GM12873 (cell line): ENCODE measurements at regions not wholly inside any gene's neighbourhood (a gene's known extent, or its start where the extent isn't known, plus 50 kb on each side); places are given as distances from the start of the nearest gene placed in this dataset.

ENCODE experiments used
- TF ChIP-seq, protein P1 (sequence below): IDR thresholded peaks from 2 replicates; pipeline ENCODE4 v1.5.1; 2012; ENCODE audit warnings: low read depth, mild to moderate bottlenecking, moderate library complexity, low read length, control low read depth; ENCODE audit not compliant: insufficient read depth; ENCODE audit errors: missing control alignments

DNA sequence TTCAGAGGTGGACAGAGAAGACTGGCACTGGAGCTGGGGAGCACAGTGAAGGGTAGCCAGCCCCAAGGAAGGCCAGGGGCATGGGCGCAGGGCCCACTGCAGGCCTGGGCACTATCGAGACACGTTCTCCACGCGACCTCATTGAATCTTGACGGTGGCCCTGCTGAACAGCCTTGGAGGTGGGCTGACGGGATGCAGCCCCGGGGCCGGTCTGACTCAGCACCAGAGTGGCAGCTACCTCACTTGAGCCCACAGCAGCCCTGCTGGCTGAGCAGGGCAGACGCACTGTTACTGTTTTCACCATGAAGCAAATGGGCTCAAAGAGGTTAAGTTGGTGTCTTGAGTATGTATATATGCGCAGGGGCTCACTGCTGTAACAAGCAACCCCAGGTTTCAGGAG, 78.8 kb upstream of the FOXF1 start:
- TF ChIP-seq, protein P1, sequence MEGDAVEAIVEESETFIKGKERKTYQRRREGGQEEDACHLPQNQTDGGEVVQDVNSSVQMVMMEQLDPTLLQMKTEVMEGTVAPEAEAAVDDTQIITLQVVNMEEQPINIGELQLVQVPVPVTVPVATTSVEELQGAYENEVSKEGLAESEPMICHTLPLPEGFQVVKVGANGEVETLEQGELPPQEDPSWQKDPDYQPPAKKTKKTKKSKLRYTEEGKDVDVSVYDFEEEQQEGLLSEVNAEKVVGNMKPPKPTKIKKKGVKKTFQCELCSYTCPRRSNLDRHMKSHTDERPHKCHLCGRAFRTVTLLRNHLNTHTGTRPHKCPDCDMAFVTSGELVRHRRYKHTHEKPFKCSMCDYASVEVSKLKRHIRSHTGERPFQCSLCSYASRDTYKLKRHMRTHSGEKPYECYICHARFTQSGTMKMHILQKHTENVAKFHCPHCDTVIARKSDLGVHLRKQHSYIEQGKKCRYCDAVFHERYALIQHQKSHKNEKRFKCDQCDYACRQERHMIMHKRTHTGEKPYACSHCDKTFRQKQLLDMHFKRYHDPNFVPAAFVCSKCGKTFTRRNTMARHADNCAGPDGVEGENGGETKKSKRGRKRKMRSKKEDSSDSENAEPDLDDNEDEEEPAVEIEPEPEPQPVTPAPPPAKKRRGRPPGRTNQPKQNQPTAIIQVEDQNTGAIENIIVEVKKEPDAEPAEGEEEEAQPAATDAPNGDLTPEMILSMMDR = no peak

DNA sequence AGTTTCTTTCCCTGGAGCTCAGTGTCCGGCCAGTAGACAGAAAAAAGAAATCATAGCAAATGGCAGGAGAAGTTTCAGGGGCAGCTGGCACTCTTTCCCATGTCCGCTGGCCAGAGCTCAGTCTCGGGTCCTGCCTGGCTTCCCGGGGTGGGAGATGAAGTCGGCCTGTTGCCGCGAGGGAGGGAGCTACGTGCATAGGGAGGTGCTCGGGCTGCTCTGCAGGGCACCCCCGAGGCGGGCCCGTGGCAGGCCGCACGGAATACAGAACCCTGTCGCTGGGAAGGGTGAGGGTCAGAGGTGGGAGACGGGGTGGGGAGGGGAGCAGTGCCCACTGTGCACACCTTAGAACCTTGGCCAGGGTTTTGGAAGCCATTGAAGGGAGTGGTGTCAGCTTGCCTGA, 78.3 kb upstream of the FOXF1 start:
- TF ChIP-seq, protein P1 = no peak

DNA sequence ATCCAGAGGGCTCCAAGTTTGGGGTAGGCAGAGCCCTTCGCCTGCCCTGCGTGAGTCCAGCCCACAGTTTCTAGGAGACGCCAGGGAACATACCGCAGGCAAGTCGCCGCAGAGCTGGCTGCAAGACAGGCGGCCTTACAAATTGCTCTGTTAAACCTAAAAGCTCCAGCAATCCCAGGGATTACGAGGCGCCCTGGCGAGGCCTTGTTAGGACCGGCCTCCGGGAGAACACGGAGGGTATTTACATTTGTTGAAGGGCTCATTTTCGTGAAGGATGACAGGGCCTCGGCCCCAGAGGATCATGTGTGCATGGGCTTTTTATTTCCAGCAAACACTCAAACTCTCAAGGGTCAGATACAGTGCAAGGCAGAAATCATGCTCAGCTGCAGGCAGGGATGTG, 77.6 kb upstream of the FOXF1 start:
- TF ChIP-seq, protein P1 = no peak

DNA sequence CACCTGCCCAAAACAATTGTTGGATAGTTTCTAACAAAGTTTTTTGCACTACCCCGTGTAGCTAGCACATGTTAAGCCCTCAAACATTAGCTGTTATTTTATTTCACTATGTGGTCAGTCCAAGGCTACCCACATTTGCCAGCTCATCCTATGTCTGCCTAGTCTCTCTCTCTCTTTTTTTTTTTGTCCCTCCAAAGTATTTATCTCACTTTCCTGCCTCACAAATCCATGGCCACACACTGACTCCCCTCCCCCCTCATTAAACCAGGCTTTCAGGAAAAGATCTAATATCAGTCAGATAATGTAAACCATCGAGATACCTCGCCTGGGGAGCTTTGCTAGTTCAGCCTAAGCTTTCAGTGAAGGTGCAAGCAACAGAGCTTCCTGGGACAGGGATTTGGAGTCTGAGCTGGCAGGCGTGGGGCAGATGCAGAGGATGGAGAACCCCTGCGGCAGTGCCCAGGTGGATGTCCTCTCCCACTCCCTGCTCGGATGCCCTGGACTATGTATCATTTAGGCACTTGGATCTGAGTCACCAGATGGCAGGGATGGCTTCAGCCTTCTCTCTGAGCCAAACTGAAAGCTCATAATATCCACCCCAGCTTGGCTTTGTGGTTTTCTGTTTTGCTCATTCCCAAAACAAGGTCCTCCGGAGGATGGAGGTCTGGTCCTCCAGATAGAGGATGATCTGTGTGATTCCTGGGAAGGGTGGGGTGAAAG, 73.7 kb upstream of the FOXF1 start:
- TF ChIP-seq, protein P1 = no peak

DNA sequence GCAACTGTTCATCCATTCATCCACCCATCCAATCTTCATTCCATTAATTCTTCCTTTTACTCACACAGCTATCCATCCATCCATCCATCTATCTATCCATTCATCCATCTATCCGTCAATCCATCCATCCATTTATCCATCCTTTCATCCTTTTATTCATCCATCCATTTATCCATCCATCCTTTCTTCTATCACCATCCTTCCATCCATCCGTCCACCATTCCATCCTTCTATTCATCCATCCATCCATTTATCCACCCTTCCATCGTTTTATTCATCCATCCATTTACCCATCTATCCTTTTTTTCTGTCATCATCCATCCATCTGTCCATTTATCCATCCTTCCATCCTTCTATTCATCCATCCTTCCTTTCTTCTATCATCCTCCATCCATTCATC, 73.0 kb upstream of the FOXF1 start:
- TF ChIP-seq, protein P1 = no peak

DNA sequence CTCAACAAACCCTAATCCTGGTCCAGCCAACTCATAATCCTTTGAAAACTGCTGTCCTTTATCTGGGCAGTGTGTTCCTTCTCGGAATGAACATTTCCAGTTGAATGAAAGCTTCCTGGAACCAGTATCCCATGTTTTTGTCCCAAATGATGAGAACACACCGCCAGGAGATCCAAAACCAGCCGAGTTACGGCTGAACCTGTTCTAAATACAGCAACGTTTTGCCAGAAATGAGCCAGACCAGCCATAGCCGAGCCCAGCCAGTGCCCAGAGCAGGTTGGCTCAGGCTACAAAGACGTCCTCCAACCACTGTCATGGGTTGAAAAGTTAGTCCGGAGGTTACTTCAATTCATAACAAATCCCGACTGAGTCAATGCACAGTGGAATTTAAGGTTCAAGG, 67.6 kb upstream of the FOXF1 start:
- TF ChIP-seq, protein P1 = no peak

DNA sequence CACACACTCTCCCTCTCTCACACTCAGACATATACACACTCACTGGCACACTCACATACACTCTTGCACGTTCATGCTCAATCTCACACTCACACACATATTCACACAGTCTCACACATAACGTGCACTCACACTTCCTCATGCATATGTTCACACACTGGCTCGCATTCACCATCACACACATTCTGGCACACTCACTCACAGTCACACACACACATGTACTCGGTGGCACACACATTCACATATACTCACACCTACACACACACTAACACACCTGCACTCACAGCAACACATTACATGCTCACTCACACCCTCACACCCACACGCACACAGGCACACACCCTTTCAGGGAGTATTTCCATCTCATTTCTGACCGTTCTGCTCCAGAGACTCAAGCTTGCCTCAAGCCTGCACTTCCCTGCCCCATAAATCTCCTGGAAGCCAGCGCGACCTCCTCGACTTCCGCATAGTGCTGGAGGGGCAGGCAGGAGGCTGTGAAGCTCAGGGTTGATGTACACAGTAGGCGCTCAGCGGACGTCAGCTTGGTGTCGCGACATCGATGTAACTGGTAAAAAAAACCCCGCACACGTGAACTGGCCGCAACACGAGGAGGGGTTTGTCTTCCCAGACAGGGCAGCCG, 66.7 kb upstream of the FOXF1 start:
- TF ChIP-seq, protein P1 = no peak
